Sigmoid colon (tissue), 6 donors: ENCODE measurements at regions not wholly inside any gene's neighbourhood (a gene's known extent, or its start where the extent isn't known, plus 50 kb on each side); places are given as distances from the start of the nearest gene placed in this dataset.

Experiments
- DNase-seq: peaks from one replicate; pipeline ENCODE4 v3.0.0-alpha.2; 2019
- H3K27ac ChIP-seq, 4 donors: fragments of 200-600 bp; sonication (generic); one replicate each; pipeline ENCODE4 v1.5.1; 2016 to 2019; ENCODE audit warnings: mild to moderate bottlenecking in 1 of 4
- H3K27me3 ChIP-seq, 3 donors: fragments of 200-600 bp; sonication (generic); one replicate each; pipeline ENCODE4 v1.5.1; 2019; ENCODE audit warnings: mild to moderate bottlenecking in 1 of 3
- H3K36me3 ChIP-seq, 4 donors: fragments of 200-600 bp; sonication (generic); one replicate each; pipeline ENCODE4 v1.5.1; 2016 to 2019
- H3K4me1 ChIP-seq, 4 donors: fragments of 200-600 bp; sonication (generic); one replicate each; pipeline ENCODE4 v1.5.1; 2017 to 2019
- H3K4me3 ChIP-seq, 4 donors: fragments of 200-600 bp; sonication (generic); one replicate each; pipeline ENCODE4 v1.5.1; 2017 to 2019; ENCODE audit warnings: mild to moderate bottlenecking in 2 of 4, moderate library complexity in 1 of 4
- H3K9me3 ChIP-seq, 4 donors: fragments of 200-600 bp in 3 of 4; sonication (generic) in 3 of 4; one replicate each; pipeline versions ENCODE4 v1.5.1 to v1.6.1; 2013 to 2019
- EP300 ChIP-seq, 4 donors: sonication (generic); formaldehyde crosslinking; IDR thresholded peaks; one replicate each; pipeline ENCODE4 v1.6.1; 2017; ENCODE audit warnings: antibody characterized with exemption in 4 of 4
- POLR2A ChIP-seq, 2 donors: fragments of 450-650 bp; IDR thresholded peaks; one replicate each; pipeline ENCODE4 v1.6.1; 2016; ENCODE audit warnings: antibody characterized with exemption in 2 of 2, mild to moderate bottlenecking in 2 of 2, moderate library complexity in 2 of 2
- POLR2AphosphoS5 ChIP-seq, 4 donors: sonication (generic); formaldehyde crosslinking; IDR thresholded peaks; one replicate each; pipeline ENCODE4 v1.6.1; 2017; ENCODE audit warnings: antibody characterized with exemption in 4 of 4
- WGBS, 2 donors: extraction: QIAGEN DNeasy Blood & Tissue Kit; methylation state at CpG; one replicate each; pipeline ENCODE4 v1.1.7; 2013; 5-methylcytosine and 5-hydroxymethylcytosine counted together
- intact Hi-C: fragments of 100-400 bp; cut with DNase I; formaldehyde crosslinking; loops from one replicate; pipeline ENCODE4 v1.15.1; 2023
- TF ChIP-seq, protein P1 (sequence below), 4 experiments: fragments of 450-650 bp in 3 of 4; fragments of 200-600 bp in 1 of 4; IDR thresholded peaks; one replicate each; pipeline ENCODE4 v1.5.1; 2016 to 2019; ENCODE audit warnings: antibody characterized with exemption in 4 of 4, mild to moderate bottlenecking in 3 of 4, moderate library complexity in 2 of 4
- donor health status: healthy with polysubstance abuse.
- donor health status: healthy.

DNA sequence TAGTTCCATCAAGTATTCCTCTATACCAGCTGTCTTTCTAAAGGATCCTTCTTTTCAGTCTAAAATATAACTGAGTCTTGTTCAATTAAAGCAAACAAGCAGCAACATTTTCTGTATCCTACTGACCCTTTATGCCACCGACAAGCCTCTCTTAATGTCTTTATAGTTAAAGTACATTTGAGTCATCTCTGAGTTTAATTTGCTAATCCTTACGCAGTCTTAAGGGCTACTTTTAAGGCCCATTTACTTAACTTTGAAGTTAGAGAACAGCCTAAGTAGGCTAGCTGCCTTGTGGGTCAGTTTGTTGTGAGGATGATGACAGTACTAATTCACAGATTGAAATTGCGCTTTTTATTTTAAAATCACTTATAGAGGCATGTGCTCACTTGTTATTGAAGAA lies 265.5 kb upstream of the FERD3L start:
- Histone ChIP-seq H3K27me3 (no peaks in the 10 kb centered on the region), H3K36me3 (no peaks in the 10 kb centered on the region), H3K9me3 (no peaks in the 10 kb centered on the region), H3K4me1 (no peaks in the 10 kb centered on the region), H3K4me3 (no peak overlapping the region), H3K27ac (no peak overlapping the region)
- DNase-seq: no peak
- 82 to 84% methylated on average over 3 of the region's 3 CpGs for WGBS, 2 donors
- no peak for TF ChIP-seq EP300 (IDR thresholded peaks at IDR 0.05)
- TF ChIP-seq POLR2AphosphoS5 (IDR thresholded peaks at IDR 0.05): no peak
- TF ChIP-seq, protein P1, sequence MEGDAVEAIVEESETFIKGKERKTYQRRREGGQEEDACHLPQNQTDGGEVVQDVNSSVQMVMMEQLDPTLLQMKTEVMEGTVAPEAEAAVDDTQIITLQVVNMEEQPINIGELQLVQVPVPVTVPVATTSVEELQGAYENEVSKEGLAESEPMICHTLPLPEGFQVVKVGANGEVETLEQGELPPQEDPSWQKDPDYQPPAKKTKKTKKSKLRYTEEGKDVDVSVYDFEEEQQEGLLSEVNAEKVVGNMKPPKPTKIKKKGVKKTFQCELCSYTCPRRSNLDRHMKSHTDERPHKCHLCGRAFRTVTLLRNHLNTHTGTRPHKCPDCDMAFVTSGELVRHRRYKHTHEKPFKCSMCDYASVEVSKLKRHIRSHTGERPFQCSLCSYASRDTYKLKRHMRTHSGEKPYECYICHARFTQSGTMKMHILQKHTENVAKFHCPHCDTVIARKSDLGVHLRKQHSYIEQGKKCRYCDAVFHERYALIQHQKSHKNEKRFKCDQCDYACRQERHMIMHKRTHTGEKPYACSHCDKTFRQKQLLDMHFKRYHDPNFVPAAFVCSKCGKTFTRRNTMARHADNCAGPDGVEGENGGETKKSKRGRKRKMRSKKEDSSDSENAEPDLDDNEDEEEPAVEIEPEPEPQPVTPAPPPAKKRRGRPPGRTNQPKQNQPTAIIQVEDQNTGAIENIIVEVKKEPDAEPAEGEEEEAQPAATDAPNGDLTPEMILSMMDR (IDR thresholded peaks at IDR 0.05): no peak
- intact Hi-C loops: no loop called here

- TF ChIP-seq, protein P1 (IDR thresholded peaks at IDR 0.05): no peak
- TF ChIP-seq POLR2A (IDR thresholded peaks at IDR 0.05) (no peak), POLR2AphosphoS5 (IDR thresholded peaks at IDR 0.05) (no peak), EP300 (IDR thresholded peaks at IDR 0.05) (no peak)
- no peak overlapping the region for H3K4me3 ChIP-seq
- intact Hi-C loops: no loop called here
Measured at GRCh38 chr7:19410106-19410505, 264.9 kb upstream of the FERD3L start.

GRCh38 chr7:19408706-19409220 lies 263.5 kb upstream of the FERD3L start:
- TF ChIP-seq EP300 (IDR thresholded peaks at IDR 0.05) (no peak), POLR2AphosphoS5 (IDR thresholded peaks at IDR 0.05) (no peak), POLR2A (IDR thresholded peaks at IDR 0.05) (no peak)
- TF ChIP-seq, protein P1 (IDR thresholded peaks at IDR 0.05): no peak
- no peaks in the 10 kb centered on the region for H3K36me3 ChIP-seq
- H3K9me3 ChIP-seq: no peaks in the 10 kb centered on the region
- no peaks in the 10 kb centered on the region for H3K27me3 ChIP-seq
- no peak overlapping the region for H3K27ac ChIP-seq
- H3K4me3 ChIP-seq: no peak overlapping the region
- intact Hi-C loops: no loop called here
- H3K4me1 ChIP-seq: peaks cover 0 to 6% (median 0%) of the 10 kb centered on the region in 4 donors
- DNase-seq: no peak
- WGBS, 2 donors: 50 to 60% methylated on average over 3 of the region's 3 CpGs

More at GRCh38 chr7:19410106-19410505, 264.9 kb upstream of the FERD3L start:
- no peaks in the 10 kb centered on the region for H3K36me3 ChIP-seq
- no peak overlapping the region for H3K27ac ChIP-seq
- no peaks in the 10 kb centered on the region for H3K27me3 ChIP-seq
- no peak for DNase-seq
- H3K9me3 ChIP-seq: no peaks in the 10 kb centered on the region
- peaks cover 0 to under 1% (median 0%) of the 10 kb centered on the region in 4 donors for H3K4me1 ChIP-seq

DNA sequence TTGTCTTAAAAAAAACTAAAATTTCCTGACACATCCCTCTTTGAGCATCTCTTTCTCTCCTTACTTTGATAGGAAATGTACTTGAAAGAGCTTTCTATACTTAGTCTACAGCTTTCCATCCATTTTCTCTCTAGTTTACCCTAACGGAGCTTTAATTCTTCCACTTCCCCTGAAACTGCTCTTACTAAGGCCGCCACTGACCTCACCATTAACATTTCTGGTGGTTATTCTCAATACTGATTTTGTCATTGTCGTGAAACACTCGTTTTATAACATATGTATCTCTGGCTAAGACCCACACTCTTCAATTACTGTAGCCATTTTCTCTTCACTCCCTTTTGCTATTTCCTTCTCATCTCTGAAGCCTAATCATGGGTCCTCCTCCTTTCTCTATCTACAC lies 262.0 kb upstream of the FERD3L start:
- Histone ChIP-seq H3K4me1 (peaks cover 0 to 6% (median 0%) of the 10 kb centered on the region in 4 donors), H3K9me3 (no peaks in the 10 kb centered on the region), H3K27me3 (no peaks in the 10 kb centered on the region), H3K27ac (no peak overlapping the region), H3K4me3 (no peak overlapping the region), H3K36me3 (no peaks in the 10 kb centered on the region)
- intact Hi-C loops: no loop called here
- DNase-seq: no peak
- 69 to 87% methylated on average over 4 of the region's 4 CpGs for WGBS, 2 donors
- TF ChIP-seq EP300 (IDR thresholded peaks at IDR 0.05) (no peak), POLR2A (IDR thresholded peaks at IDR 0.05) (no peak), POLR2AphosphoS5 (IDR thresholded peaks at IDR 0.05) (no peak)
- TF ChIP-seq, protein P1 (IDR thresholded peaks at IDR 0.05): no peak

GRCh38 chr7:19405541-19405940 lies 260.3 kb upstream of the FERD3L start:
- WGBS, 2 donors: 67 to 85% methylated on average over 2 of the region's 2 CpGs
- no peak overlapping the region for H3K4me3 ChIP-seq
- H3K27me3 ChIP-seq: no peaks in the 10 kb centered on the region
- DNase-seq: no peak
- peaks cover 0 to 6% (median 0%) of the 10 kb centered on the region in 4 donors for H3K4me1 ChIP-seq
- no peaks in the 10 kb centered on the region for H3K9me3 ChIP-seq
- intact Hi-C loops: no loop called here
- TF ChIP-seq EP300 (IDR thresholded peaks at IDR 0.05) (no peak), POLR2A (IDR thresholded peaks at IDR 0.05) (no peak), POLR2AphosphoS5 (IDR thresholded peaks at IDR 0.05) (no peak)
- TF ChIP-seq, protein P1 (IDR thresholded peaks at IDR 0.05): no peak
- no peaks in the 10 kb centered on the region for H3K36me3 ChIP-seq
- H3K27ac ChIP-seq: no peak overlapping the region
